Endothelial cell of umbilical vein (primary cell): ENCODE measurements at regions not wholly inside any gene's neighbourhood (a gene's known extent, or its start where the extent isn't known, plus 50 kb on each side); places are given as distances from the start of the nearest gene placed in this dataset.

Experiments used
- EZH2 ChIP-seq: IDR thresholded peaks from 2 replicates; pipeline ENCODE4 v1.6.1; 2012; ENCODE audit warnings: borderline replicate concordance, low read depth, mild to moderate bottlenecking, moderate library complexity, low read length, inconsistent platforms; ENCODE audit not compliant: severe bottlenecking
- TF ChIP-seq, protein P1 (sequence below), 2 donors: IDR thresholded peaks; 1 replicate in 1 of 2; 2 replicates in 1 of 2; pipeline ENCODE4 v1.5.1; 2011; ENCODE audit warnings: low read length in 2 of 2, mild to moderate bottlenecking in 2 of 2, moderate library complexity in 2 of 2, control low read depth in 1 of 2, inconsistent platforms in 1 of 2, low read depth in 1 of 2; ENCODE audit not compliant: insufficient read depth in 1 of 2; ENCODE audit errors: extremely low read depth in 1 of 2

DNA sequence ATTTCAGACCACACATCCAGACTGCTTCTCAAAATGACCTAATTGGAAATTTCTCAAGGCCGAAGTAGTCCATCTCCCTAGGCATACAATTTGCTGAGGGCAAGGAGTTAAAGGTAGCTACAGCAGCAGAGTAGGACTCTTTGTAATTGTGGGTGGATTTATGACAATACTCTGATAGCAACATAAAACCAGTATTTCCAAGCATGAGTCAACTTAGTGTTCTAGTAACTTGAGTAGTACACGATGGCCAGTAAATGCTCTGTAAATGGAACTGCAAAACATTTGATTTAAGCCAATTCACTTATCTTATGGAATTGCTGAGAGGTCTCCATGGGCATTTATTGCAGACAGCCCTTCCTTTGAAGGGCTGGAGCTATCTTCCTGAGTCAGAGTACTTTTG is 352.2 kb downstream of the PLK2 start:
- TF ChIP-seq, protein P1, sequence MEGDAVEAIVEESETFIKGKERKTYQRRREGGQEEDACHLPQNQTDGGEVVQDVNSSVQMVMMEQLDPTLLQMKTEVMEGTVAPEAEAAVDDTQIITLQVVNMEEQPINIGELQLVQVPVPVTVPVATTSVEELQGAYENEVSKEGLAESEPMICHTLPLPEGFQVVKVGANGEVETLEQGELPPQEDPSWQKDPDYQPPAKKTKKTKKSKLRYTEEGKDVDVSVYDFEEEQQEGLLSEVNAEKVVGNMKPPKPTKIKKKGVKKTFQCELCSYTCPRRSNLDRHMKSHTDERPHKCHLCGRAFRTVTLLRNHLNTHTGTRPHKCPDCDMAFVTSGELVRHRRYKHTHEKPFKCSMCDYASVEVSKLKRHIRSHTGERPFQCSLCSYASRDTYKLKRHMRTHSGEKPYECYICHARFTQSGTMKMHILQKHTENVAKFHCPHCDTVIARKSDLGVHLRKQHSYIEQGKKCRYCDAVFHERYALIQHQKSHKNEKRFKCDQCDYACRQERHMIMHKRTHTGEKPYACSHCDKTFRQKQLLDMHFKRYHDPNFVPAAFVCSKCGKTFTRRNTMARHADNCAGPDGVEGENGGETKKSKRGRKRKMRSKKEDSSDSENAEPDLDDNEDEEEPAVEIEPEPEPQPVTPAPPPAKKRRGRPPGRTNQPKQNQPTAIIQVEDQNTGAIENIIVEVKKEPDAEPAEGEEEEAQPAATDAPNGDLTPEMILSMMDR (IDR thresholded peaks at IDR 0.05; ENCODE audit: extremely low read depth in 1 of 2, insufficient read depth in 1 of 2, low read depth in 1 of 2, low read length in 2 of 2) = no peak
- TF ChIP-seq EZH2 = no peak
